Astrocyte of the cerebellum (primary cell): ENCODE measurements at regions not wholly inside any gene's neighbourhood (a gene's known extent, or its start where the extent isn't known, plus 50 kb on each side); places are given as distances from the start of the nearest gene placed in this dataset.
"Not testable (repeated sequence)": the region's sequence is repeated elsewhere in the genome, so short reads cannot be mapped to it uniquely, and the experiment has no call there.

Source experiments
- DNase-seq: peaks from one replicate; pipeline ENCODE4 v3.0.0-alpha.2; 2011; ENCODE audit warnings: low read depth
- H3K4me3 ChIP-seq: 2 replicates; pipeline ENCODE4 v1.5.1; 2011; ENCODE audit warnings: mild to moderate bottlenecking, low read depth, low read length, moderate library complexity
- in situ Hi-C: cut with HindIII; loops from 2 replicates; pipeline ENCODE4 v1.10.0; 2017; ENCODE audit warnings: low sequenced_read_pairs
- TF ChIP-seq, protein P1 (sequence below): IDR thresholded peaks from 2 replicates; pipeline ENCODE4 v1.5.1; 2012; ENCODE audit warnings: low read length, low read depth, moderate library complexity, mild to moderate bottlenecking; ENCODE audit errors: missing control alignments

DNA sequence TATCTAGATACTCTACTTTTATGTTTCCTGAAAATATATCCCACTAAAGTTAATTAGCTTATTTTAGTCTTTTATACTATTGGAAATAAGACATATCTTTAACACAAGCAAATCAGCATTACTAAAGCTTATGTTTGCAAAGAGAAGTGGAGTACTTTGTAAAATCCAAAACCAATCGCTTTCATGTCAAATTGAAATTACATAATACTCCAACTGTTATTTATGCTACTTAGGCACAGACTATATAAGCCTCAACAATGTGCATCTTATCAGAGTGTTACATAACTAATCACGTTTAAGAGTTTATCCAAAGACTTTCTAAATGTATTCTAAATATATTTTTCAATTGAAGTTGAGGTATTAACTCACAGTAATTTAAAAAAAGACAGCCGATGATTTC, 200.0 kb downstream of the PCDH20 start:
- TF ChIP-seq, protein P1, sequence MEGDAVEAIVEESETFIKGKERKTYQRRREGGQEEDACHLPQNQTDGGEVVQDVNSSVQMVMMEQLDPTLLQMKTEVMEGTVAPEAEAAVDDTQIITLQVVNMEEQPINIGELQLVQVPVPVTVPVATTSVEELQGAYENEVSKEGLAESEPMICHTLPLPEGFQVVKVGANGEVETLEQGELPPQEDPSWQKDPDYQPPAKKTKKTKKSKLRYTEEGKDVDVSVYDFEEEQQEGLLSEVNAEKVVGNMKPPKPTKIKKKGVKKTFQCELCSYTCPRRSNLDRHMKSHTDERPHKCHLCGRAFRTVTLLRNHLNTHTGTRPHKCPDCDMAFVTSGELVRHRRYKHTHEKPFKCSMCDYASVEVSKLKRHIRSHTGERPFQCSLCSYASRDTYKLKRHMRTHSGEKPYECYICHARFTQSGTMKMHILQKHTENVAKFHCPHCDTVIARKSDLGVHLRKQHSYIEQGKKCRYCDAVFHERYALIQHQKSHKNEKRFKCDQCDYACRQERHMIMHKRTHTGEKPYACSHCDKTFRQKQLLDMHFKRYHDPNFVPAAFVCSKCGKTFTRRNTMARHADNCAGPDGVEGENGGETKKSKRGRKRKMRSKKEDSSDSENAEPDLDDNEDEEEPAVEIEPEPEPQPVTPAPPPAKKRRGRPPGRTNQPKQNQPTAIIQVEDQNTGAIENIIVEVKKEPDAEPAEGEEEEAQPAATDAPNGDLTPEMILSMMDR = no peak
- DNase-seq = no peak
- in situ Hi-C loops = no loop called here
- no peak overlapping the region for H3K4me3 ChIP-seq

DNA sequence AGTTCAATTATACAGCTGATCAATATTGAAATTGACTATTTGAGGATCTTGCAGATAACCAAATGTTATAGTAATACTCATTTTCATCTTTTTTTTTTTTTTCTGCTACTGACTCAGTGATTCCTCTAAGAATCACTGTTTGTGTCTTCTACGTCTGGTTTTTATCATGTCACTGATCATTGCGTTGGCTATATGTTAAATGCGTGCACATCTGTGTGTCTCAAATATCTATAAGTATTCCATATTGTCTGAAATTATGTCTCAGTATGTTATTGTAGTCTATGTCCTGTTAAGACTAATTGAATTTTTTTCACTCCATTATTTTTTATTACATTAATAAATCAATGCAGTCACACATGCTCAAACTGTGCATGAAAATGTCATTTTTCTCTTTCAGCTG, 200.5 kb downstream of the PCDH20 start:
- TF ChIP-seq, protein P1 = no peak
- H3K4me3 ChIP-seq = no peak overlapping the region
- in situ Hi-C loops = no loop called here
- no peak for DNase-seq

DNA sequence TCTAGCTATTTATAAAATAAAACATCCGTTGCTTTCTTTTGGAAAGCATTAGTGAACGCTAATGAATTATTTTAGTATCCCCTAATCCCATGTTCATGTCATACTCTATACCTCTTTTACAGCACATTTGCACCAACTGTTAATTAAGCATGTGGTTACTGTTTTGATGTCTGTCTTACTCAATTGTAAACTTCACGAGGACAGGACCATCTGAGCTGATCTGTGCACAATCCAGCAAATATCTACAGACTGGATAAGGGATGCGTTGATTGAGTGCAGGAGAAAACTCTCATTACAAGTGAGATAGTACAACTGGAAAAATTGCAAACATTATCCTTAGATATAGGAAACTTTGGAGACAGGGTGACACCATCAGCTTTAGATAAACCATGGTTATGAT, 201.1 kb downstream of the PCDH20 start:
- in situ Hi-C loops = no loop called here
- DNase-seq = no peak
- TF ChIP-seq, protein P1 = no peak
- H3K4me3 ChIP-seq = no peak overlapping the region

DNA sequence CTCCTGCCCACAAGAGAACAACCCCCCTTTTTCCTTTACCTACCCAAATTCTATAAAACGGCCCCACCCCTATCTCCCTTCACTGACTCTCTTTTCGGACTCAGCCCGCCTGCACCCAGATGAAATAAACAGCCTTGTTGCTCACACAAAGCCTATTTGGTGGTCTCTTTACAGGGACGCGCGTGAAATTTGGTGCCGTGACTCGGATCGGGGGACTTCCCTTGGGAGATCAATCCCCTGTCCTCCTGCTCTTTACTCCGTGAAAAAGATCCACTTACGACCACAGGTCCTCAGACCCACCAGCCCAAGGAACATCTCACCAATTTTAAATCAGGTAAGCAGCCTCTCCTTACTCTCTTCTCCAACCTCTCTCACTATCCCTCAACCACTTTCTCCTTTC, 209.8 kb downstream of the PCDH20 start:
- not testable (repeated sequence) for DNase-seq

DNA sequence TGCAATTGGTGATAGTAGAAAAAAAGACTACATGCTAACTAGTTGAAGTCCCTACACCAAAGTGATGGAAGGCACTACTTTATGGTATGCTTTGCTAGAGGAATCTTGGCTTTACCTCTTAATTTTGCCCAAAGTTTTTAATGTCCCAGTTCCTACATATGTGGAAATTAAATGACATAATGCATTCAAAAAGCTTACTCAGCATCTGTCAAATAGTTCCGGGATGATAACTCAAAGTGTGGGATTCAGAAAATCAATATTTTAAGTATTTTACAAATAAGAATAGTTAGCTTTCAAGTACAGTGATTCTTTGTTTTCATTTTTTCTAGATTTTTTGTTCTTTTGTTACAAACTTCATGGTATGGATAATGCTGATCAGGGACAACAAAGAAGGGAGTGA, 211.6 kb downstream of the PCDH20 start:
- in situ Hi-C loops = no loop called here
- TF ChIP-seq, protein P1 = no peak
- no peak overlapping the region for H3K4me3 ChIP-seq
- no peak for DNase-seq

More for the DNA sequence above, 209.8 kb downstream of the PCDH20 start:
- H3K4me3 ChIP-seq, in situ Hi-C loops: not testable (repeated sequence)

DNA sequence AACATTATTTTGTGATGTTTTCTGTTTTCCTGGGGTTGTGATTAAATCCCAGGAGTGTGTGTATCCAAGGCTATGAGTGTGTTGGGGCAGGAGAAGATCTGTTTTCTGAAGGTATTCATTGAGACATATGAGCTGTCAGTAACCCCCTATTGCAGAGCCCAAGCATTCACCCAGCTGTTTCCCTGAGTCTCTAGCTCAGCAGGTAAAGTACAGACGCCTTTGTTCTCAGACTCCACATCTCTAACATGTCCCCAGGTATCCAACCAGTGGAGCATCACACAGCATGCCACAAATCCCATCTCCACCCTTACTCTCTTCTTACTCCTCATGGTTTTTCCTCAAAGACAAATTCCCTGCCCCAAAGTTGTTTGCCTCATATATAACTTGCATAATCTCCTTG, 213.6 kb downstream of the PCDH20 start:
- no peak for DNase-seq
- TF ChIP-seq, protein P1 = no peak
- in situ Hi-C loops = no loop called here

DNA sequence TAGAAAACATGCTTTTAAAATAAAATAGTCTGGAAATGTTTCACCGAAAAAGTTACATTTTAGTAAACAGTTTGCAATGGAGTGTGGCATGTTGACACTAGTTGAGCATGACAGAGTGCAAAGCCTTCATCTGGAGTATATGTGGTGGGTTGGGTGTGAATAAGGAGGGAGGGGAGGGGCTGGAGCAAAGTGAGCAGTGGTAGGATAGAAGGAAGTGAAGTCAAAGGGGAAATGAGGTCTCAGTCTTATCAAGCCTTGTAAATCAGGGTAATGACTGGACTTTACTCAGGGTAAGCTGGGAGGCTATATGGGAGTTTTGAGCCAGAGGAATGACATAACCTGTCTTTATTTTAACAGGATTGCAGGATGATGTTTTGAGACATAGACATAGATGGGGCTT, 222.8 kb downstream of the PCDH20 start:
- TF ChIP-seq, protein P1 = no peak
- H3K4me3 ChIP-seq = no peak overlapping the region
- in situ Hi-C loops = no loop called here
- DNase-seq = no peak

More for the DNA sequence above, 213.6 kb downstream of the PCDH20 start:
- H3K4me3 ChIP-seq = no peak overlapping the region
